Smooth muscle cell of the brain vasculature (primary cell): ENCODE measurements at regions not wholly inside any gene's neighbourhood (a gene's known extent, or its start where the extent isn't known, plus 50 kb on each side); places are given as distances from the start of the nearest gene placed in this dataset.
"Not testable (repeated sequence)": the region's sequence is repeated elsewhere in the genome, so short reads cannot be mapped to it uniquely, and the experiment has no call there.

Source experiments
- DNase-seq: peaks from one replicate; pipeline ENCODE4 v3.0.0-alpha.2; 2012; ENCODE audit warnings: low read depth, low spot score

GRCh38 chr11:16605894-16606783 lies 132.3 kb upstream of the C11orf58 start:
- DNase-seq, result peak; percentile 62

- DNase-seq, result no peak
Observed at GRCh38 chr11:16605389-16605893, 133.0 kb upstream of the C11orf58 start.

GRCh38 chr11:16604794-16605388 lies 133.6 kb upstream of the C11orf58 start:
- no peak for DNase-seq

GRCh38 chr11:16603890-16604793 lies 134.3 kb upstream of the C11orf58 start:
- DNase-seq, result no peak

GRCh38 chr11:16603245-16603644 lies 135.2 kb upstream of the C11orf58 start:
- DNase-seq, result no peak

- no peak for DNase-seq
Observed at GRCh38 chr11:16598906-16599305, 139.5 kb upstream of the C11orf58 start.

GRCh38 chr11:16598032-16598431 lies 140.4 kb upstream of the C11orf58 start:
- DNase-seq, result no peak

GRCh38 chr11:16596231-16596630 lies 142.2 kb upstream of the C11orf58 start:
- DNase-seq, result no peak

- no peak for DNase-seq
Observed at GRCh38 chr11:16591157-16591556, 147.3 kb upstream of the C11orf58 start.

- no peak for DNase-seq
Observed at GRCh38 chr11:16587670-16588069, 150.8 kb upstream of the C11orf58 start.

- no peak for DNase-seq
Observed at GRCh38 chr11:16584569-16584968, 153.9 kb upstream of the C11orf58 start.

- not testable (repeated sequence) for DNase-seq
Observed at GRCh38 chr11:16581078-16581477, 157.4 kb upstream of the C11orf58 start.

GRCh38 chr11:16577490-16577889 lies 161.0 kb upstream of the C11orf58 start:
- no peak for DNase-seq

GRCh38 chr11:16574889-16575288 lies 163.6 kb upstream of the C11orf58 start:
- not testable (repeated sequence) for DNase-seq

GRCh38 chr11:16572945-16573344 lies 165.5 kb upstream of the C11orf58 start:
- DNase-seq, result no peak

GRCh38 chr11:16561150-16561549 lies 177.3 kb upstream of the C11orf58 start:
- DNase-seq, result no peak

GRCh38 chr11:16558494-16558893 lies 180.0 kb upstream of the C11orf58 start:
- no peak for DNase-seq

GRCh38 chr11:16555956-16556355 lies 182.5 kb upstream of the C11orf58 start:
- DNase-seq, result no peak

- no peak for DNase-seq
Observed at GRCh38 chr11:16554361-16554760, 184.1 kb upstream of the C11orf58 start.

GRCh38 chr11:16547879-16548278 lies 190.6 kb upstream of the C11orf58 start:
- DNase-seq, result no peak

- DNase-seq, result no peak
Observed at GRCh38 chr11:16543642-16544041, 187.3 kb upstream of the SOX6 start.

GRCh38 chr11:16542353-16542752 lies 186.0 kb upstream of the SOX6 start:
- DNase-seq, result no peak
